Testis (tissue), 2 donors: ENCODE measurements at regions not wholly inside any gene's neighbourhood (a gene's known extent, or its start where the extent isn't known, plus 50 kb on each side); places are given as distances from the start of the nearest gene placed in this dataset.

Source experiments
- CTCF ChIP-seq, 3 experiments: fragments of 450-650 bp in 2 of 3; fragments of 200-600 bp in 1 of 3; sonication (generic) in 1 of 3; IDR thresholded peaks; one replicate each; pipeline ENCODE4 v1.5.1; 2016 to 2019; ENCODE audit warnings: antibody characterized with exemption in 3 of 3, mild to moderate bottlenecking in 2 of 3, moderate library complexity in 1 of 3
- POLR2A ChIP-seq: fragments of 450-650 bp; IDR thresholded peaks from one replicate; pipeline ENCODE4 v1.6.1; 2017; ENCODE audit warnings: antibody characterized with exemption, mild to moderate bottlenecking, moderate library complexity

DNA sequence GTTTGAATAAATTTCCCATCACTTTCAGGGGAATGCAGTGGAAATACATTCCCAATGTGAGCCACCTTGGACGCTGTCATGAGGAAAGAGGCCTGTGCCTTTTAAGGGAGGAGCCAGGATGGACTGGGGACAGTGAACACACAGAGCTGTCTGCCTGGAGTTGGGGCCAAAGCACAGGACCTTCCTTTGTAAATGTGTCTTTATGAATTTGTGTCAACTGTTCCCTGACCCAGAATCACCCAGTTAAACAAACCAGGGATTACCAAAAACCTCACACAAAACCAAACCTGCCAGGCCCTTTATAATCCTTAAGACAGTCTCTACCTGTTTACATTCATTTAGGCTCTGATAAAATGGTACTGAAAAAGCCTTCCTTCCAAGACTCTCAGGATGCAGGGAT lies 513.7 kb downstream of the MAFB start:
- no peak for TF ChIP-seq CTCF (IDR thresholded peaks at IDR 0.05)
- TF ChIP-seq POLR2A, result no peak
